ENCODE measurements at regions not wholly inside any gene's neighbourhood (a gene's known extent, or its start where the extent isn't known, plus 50 kb on each side); places are given as distances from the start of the nearest gene placed in this dataset.

GRCh38 chr12:42728770-42729534 is 139.4 kb upstream of the PRICKLE1 start:
- no TSS peak for BruUV-seq (replicated peaks)
- ChIA-PET POLR2A (no interaction called here), CTCF (no interaction called here), RAD21 (ENCODE audit: unreplicated experiment) (no interaction called here), SMC1A (ENCODE audit: uncharacterized antibody, unreplicated experiment) (no interaction called here)
- H3K9me3 ChIP-seq (replicated peaks; ENCODE audit: control insufficient read depth, insufficient read depth, low read length), result no peaks in the 10 kb centered on the region; the same call in 2 of the 3 replicates
- no peak overlapping the region for H3K9ac ChIP-seq (ENCODE audit: control insufficient read depth, insufficient read depth, low read length)
- no peak for TF ChIP-seq TARDBP (IDR thresholded peaks at IDR 0.05; ENCODE audit: borderline replicate concordance)
- TF ChIP-seq, protein P1, sequence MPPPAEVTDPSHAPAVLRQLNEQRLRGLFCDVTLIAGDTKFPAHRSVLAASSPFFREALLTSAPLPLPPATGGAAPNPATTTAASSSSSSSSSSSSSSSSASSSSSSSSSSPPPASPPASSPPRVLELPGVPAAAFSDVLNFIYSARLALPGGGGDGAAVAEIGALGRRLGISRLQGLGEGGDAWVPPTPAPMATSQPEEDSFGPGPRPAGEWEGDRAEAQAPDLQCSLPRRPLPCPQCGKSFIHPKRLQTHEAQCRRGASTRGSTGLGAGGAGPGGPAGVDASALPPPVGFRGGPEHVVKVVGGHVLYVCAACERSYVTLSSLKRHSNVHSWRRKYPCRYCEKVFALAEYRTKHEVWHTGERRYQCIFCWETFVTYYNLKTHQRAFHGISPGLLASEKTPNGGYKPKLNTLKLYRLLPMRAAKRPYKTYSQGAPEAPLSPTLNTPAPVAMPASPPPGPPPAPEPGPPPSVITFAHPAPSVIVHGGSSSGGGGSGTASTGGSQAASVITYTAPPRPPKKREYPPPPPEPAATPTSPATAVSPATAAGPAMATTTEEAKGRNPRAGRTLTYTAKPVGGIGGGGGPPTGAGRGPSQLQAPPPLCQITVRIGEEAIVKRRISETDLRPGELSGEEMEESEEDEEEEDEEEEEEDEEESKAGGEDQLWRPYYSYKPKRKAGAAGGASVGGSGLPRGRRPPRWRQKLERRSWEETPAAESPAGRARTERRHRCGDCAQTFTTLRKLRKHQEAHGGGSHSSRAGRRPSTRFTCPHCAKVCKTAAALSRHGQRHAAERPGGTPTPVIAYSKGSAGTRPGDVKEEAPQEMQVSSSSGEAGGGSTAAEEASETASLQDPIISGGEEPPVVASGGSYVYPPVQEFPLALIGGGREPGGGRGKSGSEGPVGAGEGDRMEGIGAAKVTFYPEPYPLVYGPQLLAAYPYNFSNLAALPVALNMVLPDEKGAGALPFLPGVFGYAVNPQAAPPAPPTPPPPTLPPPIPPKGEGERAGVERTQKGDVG (CRISPR knock-in tag; IDR thresholded peaks at IDR 0.05), result no peak
- TF ChIP-seq NFXL1 (IDR thresholded peaks at IDR 0.05; ENCODE audit: borderline replicate concordance), result no peak
- no peak for TF ChIP-seq TAF1 (IDR thresholded peaks at IDR 0.05; ENCODE audit: borderline replicate concordance, low read depth, low read length)
- no peak for TF ChIP-seq DPF2 (IDR thresholded peaks at IDR 0.05)
- TF ChIP-seq MTA2 (IDR thresholded peaks at IDR 0.05; ENCODE audit: low read depth), result no peak
- no peak for TF ChIP-seq SREBF2 (IDR thresholded peaks at IDR 0.05; ENCODE audit: low read length)
- TF ChIP-seq PAX8 (IDR thresholded peaks at IDR 0.05), result no peak
- no peak for TF ChIP-seq MTA3 (IDR thresholded peaks at IDR 0.05; ENCODE audit: borderline replicate concordance, low read length)
- TF ChIP-seq ZNF687 (IDR thresholded peaks at IDR 0.05), result no peak
- no peak for TF ChIP-seq NR2C2 (IDR thresholded peaks at IDR 0.05; ENCODE audit: borderline replicate concordance, control insufficient read depth, insufficient read length, low read depth)
- TF ChIP-seq CHD1 (IDR thresholded peaks at IDR 0.05; ENCODE audit: low read depth, low read length), result no peak
- TF ChIP-seq TCF3 (IDR thresholded peaks at IDR 0.05; ENCODE audit: borderline replicate concordance, insufficient read depth, low read depth, low read length), result no peak
- no peak for TF ChIP-seq RCOR1 (conservative IDR thresholded peaks at IDR 0.05; ENCODE audit: low read depth, low read length)
- no peak for TF ChIP-seq RAD51 (IDR thresholded peaks at IDR 0.05)
- FAIRE-seq, result no peak
- H3K4me1 ChIP-seq (ENCODE audit: control insufficient read depth, insufficient read depth, low read length), result no peaks in the 10 kb centered on the region
- DNase-seq (ENCODE audit: low read depth, low spot score), result no peak
- H3K36me3 ChIP-seq (ENCODE audit: control insufficient read depth in 2 of 2, insufficient read depth in 2 of 2, low read length in 1 of 2), result no peaks in the 10 kb centered on the region
- WGBS (ENCODE audit: insufficient coverage, insufficient replicate concordance, low lambda C conversion rate, missing lambda C conversion rate), result 8% methylated on average over 9 of the region's 9 CpGs
- no peak for ATAC-seq
- H3K79me2 ChIP-seq (ENCODE audit: control insufficient read depth, insufficient read depth, low read length), result no peaks in the 10 kb centered on the region
- H3K27ac ChIP-seq (ENCODE audit: control insufficient read depth, insufficient read depth), result no peak overlapping the region
- no peak overlapping the region for H3K4me2 ChIP-seq (ENCODE audit: control insufficient read depth, insufficient read depth)
- H2AFZ ChIP-seq (ENCODE audit: control insufficient read depth, low read depth, low read length), result no peak overlapping the region
- intact Hi-C loops (cut with micrococcal nuclease; ENCODE audit: unreplicated experiment) (no loop called here), in situ Hi-C loops (cut with MboI) (no loop called here)
- H4K20me1 ChIP-seq (ENCODE audit: control insufficient read depth, insufficient read depth), result no peaks in the 10 kb centered on the region
- H3K27me3 ChIP-seq (replicated peaks in 1 of 2; ENCODE audit: control insufficient read depth in 2 of 2, insufficient read depth in 2 of 2, low read length in 1 of 2), result no peaks in the 10 kb centered on the region
- H3K4me3 ChIP-seq, result no peak overlapping the region

Data from GM12878 (cell line).